HG02678 (cell line): ENCODE measurements at regions not wholly inside any gene's neighbourhood (a gene's known extent, or its start where the extent isn't known, plus 50 kb on each side); places are given as distances from the start of the nearest gene placed in this dataset.
"Not testable (repeated sequence)": the region's sequence is repeated elsewhere in the genome, so short reads cannot be mapped to it uniquely, and the experiment has no call there.

ENCODE experiments used
- ATAC-seq: cut with Tn5 transposase; IDR thresholded peaks from one replicate; pipeline ENCODE4 v1.9.1; 2021; ENCODE audit warnings: mild to moderate bottlenecking, moderate library complexity; ENCODE audit not compliant: unreplicated experiment

DNA sequence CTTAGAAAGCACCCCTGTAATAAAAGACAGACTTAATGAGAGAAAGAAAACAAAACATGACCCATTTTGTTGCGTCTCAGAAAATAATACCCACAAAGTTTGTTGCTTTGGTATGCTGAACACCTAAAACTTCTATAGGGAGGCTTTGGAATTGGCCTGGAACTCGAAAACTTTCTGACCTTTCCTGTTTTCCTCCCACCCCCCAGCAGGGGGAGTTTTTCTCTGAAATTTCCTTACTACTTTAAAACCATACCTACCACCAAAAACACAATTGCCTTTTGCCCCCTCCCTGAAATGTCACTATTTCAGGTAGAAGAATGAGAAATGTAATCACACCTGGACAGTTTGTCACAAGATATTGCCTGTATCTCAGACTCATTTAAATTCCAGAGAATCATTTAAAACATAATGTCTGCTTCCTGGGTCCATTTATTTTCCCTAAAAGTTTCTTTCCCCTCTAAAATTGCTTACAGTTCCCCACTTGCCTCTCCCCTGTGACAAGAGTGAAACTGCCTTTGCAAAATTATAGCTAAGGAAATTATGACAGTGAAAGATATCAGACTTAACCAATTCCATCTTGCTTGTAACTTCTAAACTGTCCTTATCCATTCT is 2700.2 kb downstream of the PCDH9 start:
- ATAC-seq = no peak

DNA sequence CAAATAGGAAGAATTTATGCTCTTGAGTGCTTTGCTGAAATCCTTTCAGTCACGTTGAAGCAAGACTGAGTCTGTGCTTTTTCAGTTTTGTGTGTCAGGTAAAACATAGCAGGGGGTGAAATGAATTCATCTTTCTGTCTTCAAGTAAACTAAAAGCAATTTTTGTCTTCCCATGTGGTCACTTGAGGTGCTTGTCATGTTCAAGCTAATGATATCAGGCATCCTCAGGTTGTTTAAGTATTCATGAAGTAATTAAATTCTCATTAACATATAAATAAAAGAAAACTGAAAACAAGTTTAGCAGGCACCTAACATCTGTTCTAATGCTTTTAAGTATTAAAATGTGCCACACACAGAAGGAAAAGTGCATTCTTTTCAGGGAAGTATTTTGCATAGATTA is 2701.3 kb downstream of the PCDH9 start:
- ATAC-seq = no peak

DNA sequence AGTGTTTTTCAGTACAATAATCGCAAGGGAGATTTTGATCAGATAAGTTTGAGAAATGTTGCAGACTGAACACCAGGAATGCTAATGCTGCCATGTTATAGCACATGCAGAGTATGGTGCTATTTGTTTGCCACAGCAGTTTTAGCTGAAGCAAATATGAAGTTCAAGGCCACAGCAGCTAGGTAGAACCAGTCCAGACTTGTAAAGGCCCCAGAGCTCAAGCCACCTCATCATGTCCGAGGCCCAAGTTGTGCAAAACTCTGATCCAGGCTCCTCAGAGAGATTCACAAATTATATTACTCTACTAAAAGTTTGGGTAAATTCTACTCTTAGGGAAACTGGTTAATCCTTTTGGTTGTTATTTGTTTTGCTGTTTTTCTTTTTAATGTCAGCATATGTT is 2702.6 kb downstream of the PCDH9 start:
- ATAC-seq = no peak

DNA sequence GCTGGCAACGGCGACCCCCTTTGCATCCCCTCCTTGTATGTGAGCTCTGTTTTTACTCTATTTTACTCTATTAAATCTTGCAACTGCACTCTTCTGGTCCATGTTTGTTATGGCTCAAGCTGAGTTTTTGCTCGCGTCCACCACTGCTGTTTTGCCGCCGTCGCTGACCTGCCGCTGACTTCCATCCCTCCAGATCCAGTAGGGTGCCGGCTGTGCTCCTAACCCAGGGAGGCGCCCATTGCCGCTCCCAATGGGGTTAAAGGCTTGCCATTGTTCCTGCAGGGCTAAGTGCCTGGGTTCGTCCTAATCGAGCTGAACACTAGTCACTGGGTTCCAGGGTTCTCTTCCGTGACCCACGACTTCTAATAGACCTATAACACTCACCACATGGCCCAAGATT is 2704.4 kb downstream of the PCDH9 start:
- ATAC-seq = no peak

DNA sequence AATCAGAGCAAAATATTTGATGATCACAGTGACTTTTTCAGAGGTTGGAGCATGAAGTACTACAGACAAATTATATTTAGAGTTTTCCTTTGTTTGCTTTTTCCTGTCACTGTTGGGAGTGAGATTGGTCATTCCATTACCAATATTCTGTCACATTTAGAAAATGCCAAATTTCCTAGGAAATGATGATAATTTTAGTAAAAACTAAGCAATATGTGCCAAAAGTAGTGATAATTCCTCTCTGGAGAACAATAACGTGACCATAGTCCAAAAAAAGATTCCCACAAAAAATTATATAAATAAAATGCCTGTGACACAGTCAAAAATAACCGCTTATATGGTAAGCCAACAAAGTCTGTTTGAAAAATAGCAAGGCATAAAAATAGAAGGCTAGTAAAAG is 2719.4 kb downstream of the PCDH9 start:
- no peak for ATAC-seq

DNA sequence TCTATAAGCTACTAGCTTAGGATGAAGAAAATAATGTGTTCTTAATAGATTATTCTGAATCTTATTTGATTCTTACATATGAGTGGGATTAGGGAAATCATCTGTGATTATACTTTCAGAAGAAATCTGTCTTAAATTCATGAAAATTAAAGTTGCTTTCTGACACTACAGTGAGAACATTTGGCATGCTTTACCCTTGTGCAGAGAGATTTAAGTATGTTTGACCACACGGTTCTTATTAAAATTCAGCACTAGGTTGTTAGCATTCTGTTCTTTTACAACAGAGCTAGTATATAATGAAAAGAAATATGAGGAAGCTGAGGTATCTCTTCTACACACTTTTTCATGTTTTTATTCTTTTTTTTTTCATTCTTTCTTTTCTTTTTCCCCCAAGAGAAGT is 2723.9 kb downstream of the PCDH9 start:
- no peak for ATAC-seq

DNA sequence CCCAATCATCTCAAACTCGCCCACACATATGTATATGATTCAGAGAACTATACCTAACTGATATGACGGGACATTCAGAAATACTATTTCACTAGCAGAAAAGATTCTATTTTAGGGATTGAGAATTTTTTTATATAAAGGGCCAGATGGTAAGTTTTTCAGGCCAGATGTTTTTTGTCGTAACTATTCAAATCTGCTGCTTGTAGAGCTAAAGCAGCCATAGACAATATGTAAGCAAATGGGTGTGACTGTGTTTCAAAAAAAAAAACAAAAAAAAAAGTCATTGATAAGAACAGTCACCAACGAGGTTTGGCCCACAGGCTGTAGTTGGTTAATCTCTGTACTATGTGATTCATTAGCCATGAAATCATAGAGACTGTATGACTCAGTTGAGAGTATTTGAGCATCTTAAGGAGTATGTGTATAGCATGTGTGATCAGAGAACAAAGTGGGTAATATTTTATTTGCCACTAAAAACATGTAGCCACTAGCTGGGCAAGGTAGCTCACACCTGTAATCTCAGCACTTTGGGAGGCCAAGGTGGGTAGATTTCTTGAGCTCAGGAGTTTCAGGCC is 2724.7 kb downstream of the PCDH9 start:
- no peak for ATAC-seq

DNA sequence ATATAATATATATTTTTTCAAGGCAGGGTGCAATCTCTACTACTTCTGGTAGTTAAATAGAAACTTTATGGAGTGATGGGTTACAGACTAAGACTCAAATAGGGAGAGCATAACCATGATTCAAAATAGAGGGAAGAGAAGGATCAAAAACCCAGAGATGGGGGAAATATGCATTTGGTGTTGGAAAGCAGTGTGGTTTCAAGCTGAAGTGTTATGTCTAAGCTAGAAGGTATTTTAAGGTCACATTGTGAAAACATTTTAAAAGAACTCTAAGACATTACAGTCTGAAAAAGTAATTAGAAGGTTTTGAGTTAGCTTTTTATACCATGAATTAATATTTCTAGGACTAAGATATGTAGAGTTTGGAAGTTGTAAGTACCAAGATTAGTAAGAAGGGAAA is 2741.4 kb downstream of the PCDH9 start:
- no peak for ATAC-seq

DNA sequence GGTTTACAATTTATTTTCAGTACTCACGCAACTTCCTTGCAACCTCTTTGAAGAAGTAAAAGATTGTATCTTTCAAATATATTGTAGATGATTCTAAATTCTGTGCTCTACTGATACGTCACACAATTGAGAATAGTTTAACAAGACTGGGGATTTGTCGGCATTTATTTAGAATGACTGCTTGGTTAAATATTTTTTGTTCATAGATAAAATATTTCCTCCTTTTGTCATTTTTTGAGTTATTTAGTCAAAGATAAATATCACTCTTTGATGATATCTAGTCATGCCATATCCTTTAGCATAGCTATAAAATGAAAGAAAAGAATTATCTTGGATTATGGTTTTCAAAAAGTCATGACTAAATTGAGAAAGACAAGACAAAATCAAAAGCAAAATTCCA is 2747.8 kb downstream of the PCDH9 start:
- no peak for ATAC-seq

DNA sequence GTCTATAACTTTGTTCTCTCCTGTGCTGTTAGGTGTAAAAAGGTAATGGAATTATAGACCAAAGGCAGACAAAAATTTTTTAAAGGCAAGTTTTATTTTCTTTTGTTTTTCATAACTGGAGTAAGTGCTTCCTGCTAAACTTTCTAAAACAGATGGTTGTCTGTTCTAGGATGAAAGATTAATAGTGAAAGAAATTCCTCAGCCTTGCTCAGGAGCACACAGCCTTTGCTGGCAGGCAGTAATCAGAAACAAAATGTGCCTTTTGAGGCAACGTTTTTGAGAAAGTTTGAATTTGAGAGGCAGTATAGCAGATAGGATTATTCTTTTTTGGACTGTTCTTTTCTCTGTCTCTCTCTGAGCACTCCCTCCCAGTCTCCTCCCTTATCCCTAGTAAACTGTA is 2749.5 kb downstream of the PCDH9 start:
- ATAC-seq = no peak

DNA sequence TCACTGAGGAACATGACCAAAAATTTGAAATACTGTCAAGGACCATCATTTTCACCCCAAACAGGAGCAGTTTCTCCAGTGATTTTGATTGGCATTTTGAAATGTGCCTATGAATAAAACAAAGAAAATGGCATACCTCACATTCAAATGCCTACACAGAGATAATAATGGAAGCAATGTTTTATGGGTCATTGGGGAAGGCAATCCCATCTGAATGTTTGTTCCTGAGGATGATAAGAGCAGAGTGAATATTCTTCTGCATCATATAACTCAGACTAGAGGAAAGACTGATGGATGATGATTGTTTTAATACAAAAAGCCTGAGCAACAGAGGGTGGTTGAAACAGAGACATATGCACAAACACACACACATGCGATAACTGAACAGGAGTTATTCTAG is 2749.9 kb downstream of the PCDH9 start:
- ATAC-seq = no peak

DNA sequence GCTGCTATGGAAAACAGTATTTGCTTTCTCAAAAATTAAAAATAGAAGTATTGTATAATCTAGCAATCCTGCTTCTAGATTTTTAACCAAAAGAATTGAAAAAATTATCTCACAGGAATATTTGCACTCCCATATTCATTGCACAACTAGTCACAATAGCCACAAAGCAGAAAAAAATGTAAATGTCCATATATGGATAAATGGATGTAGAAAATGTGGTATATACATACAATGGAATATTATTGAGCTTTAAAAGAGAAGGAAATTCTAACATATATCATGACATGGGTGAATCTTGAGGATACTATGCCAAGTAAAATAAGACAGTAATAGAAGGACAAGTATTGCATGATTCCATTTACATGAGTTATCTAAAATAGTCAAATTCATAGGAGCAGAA is 2753.0 kb downstream of the PCDH9 start:
- no peak for ATAC-seq

DNA sequence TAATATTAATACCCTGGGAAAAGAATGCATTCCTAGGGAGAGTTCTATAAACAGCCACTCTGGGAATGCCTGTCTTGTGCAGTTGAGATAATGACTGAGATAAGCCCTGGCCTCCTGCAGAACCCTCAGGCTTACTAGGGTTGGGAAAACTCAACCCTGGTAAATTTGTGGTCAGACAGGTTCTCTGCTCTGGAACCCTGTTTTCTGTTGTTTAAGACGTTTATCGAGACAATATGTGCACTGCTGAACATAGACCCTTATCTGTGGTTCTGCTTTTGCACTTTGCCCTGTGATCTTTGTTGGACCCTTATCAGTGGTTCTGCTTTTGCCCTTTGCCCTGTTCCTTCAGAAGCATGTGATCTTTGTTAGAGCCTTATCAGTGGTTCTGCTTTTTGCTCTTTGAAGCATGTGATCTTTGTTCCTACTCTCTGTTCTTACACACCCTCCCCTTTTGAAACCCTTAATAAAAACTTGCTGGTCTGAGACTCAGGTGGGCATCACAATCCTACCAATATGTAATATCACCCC is 2754.0 kb downstream of the PCDH9 start:
- ATAC-seq = not testable (repeated sequence)

DNA sequence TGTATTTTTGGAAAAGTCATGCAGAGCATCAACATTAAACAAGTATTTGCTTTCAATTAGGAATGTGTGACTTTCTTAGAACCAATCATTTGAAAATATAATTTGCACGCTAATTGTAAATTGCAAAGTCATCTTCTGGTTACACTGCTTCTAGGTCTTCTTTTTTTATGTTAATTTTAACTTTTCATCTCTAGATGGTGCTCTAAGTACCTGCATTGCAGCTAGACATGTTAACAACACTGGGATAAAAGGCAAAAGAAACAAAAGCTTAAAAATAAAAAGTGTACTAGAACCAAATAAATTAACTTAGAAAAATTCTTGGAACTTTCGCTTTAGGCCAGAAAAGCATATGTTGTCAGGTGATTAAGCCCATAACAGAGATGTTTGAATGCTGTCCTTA is 2758.2 kb downstream of the PCDH9 start:
- no peak for ATAC-seq

DNA sequence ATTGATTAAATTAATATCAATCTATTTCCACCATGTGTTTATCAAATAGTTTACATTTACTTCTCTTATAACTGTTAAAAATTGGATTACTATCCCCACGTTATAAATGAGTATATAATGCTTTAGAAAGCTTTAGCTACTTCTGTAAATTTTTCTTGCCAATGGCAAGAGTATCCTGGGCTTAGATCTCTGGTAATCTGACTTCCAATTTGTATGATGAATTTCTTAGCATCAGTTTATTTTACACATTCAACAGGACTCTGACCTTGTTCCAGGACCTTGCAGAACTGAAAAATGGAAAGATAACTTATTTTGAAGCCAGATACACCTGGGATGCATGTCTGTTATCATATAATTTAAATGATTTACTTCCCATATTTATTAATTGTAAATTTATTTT is 2759.4 kb downstream of the PCDH9 start:
- no peak for ATAC-seq

DNA sequence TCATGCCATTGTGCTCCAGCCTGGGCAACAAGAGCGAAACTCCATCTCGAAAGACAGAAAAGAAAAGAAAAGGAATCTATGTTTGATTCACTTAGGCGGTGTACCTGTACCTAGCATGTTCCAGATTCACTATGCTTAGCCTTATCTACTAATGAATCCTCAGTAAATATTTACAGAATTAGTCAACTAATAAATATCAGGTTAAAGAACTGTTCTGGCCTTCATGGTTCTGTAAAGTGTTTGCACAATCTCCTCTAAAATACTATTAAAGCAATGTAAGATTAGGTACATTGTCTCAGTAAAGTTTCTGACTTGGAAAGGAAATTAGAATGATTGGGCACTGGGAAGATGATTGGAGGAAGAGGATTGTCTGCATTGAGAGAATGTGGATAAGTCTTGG is 2770.4 kb downstream of the PCDH9 start:
- ATAC-seq = no peak

DNA sequence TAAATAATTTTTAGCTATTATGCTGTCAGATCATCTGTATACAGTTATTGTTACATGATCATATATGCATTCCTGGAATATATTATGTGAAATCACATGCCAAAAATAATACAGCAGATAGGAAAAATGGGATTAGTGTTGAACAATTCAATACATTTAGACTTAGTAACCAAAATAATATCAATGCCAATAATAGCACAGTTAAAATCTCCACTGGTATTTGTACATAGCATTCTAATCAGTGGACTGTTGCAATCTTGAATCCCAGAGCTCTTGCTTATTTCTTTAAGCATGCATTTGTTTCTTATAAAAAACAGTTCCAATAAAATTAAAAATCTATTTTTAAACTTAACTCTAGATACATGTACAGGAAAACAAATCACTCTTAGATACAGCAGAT is 2772.2 kb downstream of the PCDH9 start:
- no peak for ATAC-seq

DNA sequence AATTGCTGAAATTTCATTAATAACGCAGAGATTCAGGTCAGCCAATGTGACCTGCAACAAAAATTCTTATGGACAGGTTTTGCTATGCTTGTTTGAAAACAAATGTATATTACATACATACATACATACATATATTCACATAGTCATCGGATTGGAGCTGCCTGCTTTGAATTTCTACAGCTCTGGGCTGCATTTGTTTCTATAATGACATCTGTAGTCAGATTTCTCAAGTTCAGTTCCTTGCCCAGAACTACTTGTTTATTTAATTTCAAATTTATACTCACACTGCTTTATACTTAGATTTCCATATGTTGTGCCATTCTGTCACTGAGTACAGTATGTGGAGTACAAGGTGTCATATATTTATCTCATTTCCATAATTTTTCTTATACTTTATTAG is 2775.0 kb downstream of the PCDH9 start:
- ATAC-seq = no peak

DNA sequence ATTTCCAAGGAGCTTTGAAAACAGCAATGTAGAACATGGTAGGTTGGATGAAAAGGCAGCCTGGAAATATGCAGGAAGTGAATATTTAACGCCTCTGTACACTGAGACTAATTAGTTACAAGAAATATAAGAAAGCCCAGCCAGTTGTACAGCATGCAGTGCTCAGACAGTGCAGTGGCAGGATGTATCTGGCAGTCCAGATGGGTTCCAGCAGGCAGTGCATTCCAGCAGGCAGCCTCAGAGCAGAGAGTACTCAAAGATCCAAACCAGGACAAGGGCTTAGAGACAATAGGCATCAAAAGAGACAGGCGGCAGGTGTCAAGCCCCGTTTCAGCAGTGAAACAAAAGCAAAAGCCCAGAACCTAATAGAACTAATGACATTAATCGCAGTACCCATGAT is 2776.3 kb downstream of the PCDH9 start:
- no peak for ATAC-seq

DNA sequence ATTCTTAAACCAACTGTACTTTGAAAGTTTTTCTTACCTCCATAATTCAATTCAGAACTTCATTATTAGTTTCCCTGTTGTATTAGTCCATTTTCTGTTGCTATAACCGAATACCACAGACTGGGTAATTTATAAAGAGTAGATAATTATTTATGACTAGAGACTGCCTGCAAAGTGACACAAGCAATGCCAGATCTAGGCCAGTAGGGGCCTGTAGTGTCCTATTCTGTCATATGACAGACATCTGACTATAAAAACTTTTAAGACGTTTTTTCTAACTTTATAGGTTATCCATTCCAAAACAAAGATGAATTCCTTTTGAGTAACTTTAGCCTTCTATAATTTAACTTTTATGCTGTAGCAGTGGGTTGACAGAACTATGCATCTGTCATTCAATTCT is 2783.8 kb downstream of the PCDH9 start:
- no peak for ATAC-seq

DNA sequence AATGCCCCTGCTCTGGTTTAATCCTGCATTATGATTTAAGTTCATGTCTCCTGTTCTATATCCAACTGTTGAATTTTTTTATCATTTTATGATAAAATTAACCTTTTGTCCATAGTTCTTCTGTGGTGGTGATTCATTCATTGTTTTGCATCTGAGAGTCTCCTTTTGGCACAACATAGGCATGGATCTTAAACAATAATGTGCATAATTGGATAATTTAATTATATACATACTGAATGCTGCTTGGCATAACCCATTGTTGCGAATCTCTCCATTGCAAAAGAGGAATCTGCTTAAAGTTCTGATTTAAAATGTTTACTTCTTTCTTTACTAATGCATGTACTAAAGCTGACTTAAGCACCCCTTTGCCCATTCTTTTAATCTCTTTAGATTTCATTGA is 2788.4 kb downstream of the PCDH9 start:
- ATAC-seq = no peak

DNA sequence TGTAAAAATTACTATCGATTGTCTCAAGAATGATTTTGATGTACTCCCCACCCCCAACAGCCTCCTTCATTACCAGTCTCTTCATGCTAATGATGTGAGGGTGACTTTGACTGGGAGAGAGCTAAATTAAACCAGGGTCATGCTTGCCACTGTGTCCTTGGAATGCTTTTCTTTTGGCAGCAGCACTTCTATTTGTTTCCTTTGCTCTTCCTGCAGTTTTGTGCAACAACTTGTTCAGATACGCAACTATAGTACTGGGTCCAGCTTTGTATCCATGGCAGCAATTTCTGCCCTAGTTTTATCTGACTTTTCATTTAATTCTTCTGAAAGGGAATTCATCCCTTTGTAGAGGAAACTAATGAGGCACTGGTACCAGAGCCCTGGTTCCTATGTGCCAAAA is 2792.1 kb downstream of the PCDH9 start:
- ATAC-seq = no peak

DNA sequence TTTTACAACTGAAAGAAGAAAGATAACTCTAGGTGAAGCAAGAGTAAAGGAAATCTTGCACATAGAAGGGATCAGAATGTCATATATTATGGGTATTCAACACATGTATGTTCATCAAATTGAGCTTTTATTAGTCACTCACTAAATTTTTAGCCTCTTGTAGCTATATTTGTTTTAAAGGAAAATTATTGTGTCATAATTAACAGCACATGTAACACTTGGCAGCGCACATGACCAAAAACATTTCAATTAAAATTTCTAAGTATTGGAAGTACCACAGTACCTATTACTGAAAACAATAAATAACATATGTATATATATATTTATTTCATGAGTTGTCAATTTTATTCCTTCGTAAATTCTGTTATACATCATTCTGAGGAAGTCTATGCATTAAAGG is 2800.4 kb downstream of the PCDH9 start:
- ATAC-seq = no peak
